ENCODE measurements at regions not wholly inside any gene's neighbourhood (a gene's known extent, or its start where the extent isn't known, plus 50 kb on each side); places are given as distances from the start of the nearest gene placed in this dataset.

DNA sequence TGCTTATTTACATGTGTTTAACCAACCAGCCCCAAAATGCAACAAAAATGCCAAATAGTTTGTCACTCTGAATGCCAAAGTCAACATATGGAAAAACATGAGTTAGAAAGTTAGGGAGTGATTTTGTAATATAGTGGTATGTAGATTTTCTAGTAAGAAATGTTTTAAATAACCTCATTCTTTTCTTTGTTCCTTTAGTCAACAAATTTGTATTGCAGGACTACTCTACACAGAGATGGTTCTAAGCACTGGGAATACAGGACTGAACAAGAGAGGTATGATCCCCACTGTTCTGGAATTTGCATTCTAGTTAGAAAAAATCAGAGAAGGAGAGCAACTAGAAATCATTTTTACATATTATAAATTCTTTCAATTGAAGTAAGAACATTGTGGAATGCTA lies 218.8 kb upstream of the ANXA10 start:
- TF ChIP-seq YY1 (IDR thresholded peaks at IDR 0.05; ENCODE audit: insufficient read depth, insufficient read length): no peak
- no peak for TF ChIP-seq ZNF274 (IDR thresholded peaks at IDR 0.05; ENCODE audit: low read depth, low read length)
